Breast epithelium (tissue), 4 donors: ENCODE measurements at regions not wholly inside any gene's neighbourhood (a gene's known extent, or its start where the extent isn't known, plus 50 kb on each side); places are given as distances from the start of the nearest gene placed in this dataset.

ENCODE experiments used
- DNase-seq, 2 donors: peaks; one replicate each; pipeline ENCODE4 v3.0.0-alpha.2; 2019; ENCODE audit warnings: low spot score in 2 of 2
- H3K27ac ChIP-seq, 2 donors: fragments of 200-600 bp; sonication (generic) in 1 of 2; one replicate each; pipeline ENCODE4 v1.5.1; 2016 to 2019; ENCODE audit warnings: mild to moderate bottlenecking in 1 of 2
- H3K27me3 ChIP-seq, 2 donors: fragments of 200-600 bp; sonication (generic) in 1 of 2; one replicate each; pipeline versions ENCODE4 v1.5.1 to v1.6.0; 2017 to 2019; ENCODE audit warnings: control low read depth in 1 of 2, mild to moderate bottlenecking in 1 of 2
- H3K36me3 ChIP-seq: fragments of 200-600 bp; one replicate; pipeline ENCODE4 v1.5.1; 2019
- H3K4me1 ChIP-seq, 2 donors: fragments of 200-600 bp; sonication (generic); one replicate each; pipeline ENCODE4 v1.5.1; 2016 to 2019; ENCODE audit warnings: control low read depth in 1 of 2
- H3K4me3 ChIP-seq, 3 donors: fragments of 200-600 bp; sonication (generic); 1 replicate in 2 of 3; 2 replicates in 1 of 3; pipeline ENCODE4 v1.5.1; 2016 to 2019; ENCODE audit warnings: mild to moderate bottlenecking in 3 of 3, moderate library complexity in 2 of 3
- H3K9me3 ChIP-seq, 2 donors: fragments of 200-600 bp; sonication (generic) in 1 of 2; one replicate each; pipeline ENCODE4 v1.5.1; 2016 to 2019; ENCODE audit warnings: control low read depth in 1 of 2
- POLR2A ChIP-seq: fragments of 450-650 bp; IDR thresholded peaks from one replicate; pipeline ENCODE4 v1.6.1; 2016; ENCODE audit warnings: antibody characterized with exemption, mild to moderate bottlenecking, moderate library complexity
- POLR2AphosphoS5 ChIP-seq, 3 donors: sonication (generic); formaldehyde crosslinking; IDR thresholded peaks; one replicate each; pipeline ENCODE4 v1.6.1; 2017; ENCODE audit warnings: antibody characterized with exemption in 3 of 3
- intact Hi-C: fragments of 100-400 bp; cut with DNase I; formaldehyde crosslinking; loops from one replicate; pipeline ENCODE4 v1.15.1; 2023; ENCODE audit warnings: low total_unique reads
- TF ChIP-seq, protein P1 (sequence below), 3 donors: fragments of 450-650 bp; IDR thresholded peaks; one replicate each; pipeline ENCODE4 v1.5.1; 2016 to 2017; ENCODE audit warnings: antibody characterized with exemption in 3 of 3, mild to moderate bottlenecking in 3 of 3, moderate library complexity in 3 of 3

DNA sequence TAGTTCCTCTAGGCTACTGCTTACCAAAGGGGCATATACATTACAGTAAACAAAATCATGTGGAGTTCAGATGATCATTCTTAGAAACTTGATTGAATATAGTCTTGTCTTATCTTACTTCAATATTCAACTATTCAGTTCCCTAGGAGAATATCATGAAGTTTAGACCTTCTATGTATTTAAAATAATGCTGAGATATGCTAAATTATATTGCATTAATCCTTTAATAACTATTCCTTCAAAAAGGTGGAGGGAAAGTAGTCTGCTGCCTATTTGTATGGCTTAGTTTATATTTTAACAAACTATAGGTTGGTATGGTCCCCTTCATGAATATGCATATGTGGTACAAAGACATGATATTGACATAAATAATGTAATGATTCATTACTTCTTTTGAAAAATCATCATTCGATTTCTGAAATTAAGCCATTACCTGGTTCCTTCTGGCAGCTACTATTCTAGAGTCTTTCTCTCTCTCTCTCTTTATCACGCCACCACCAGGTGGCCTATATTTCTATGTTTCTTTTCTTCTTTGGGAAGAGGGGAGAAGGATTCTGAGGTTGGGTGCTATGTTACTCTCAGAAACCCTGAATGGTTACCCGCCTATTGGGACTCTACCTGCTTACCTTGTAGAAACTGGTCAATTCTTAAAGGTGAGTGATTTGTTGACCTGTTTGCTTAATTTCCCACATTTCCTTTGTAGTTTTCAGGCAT is 855.8 kb downstream of the HACE1 start:
- Histone ChIP-seq H3K27ac (no peak overlapping the region), H3K9me3 (no peaks in the 10 kb centered on the region), H3K27me3 (no peaks in the 10 kb centered on the region), H3K4me1 (no peaks in the 10 kb centered on the region), H3K4me3 (no peak overlapping the region), H3K36me3 (no peaks in the 10 kb centered on the region)
- no peak for DNase-seq
- TF ChIP-seq POLR2AphosphoS5 (IDR thresholded peaks at IDR 0.05), result no peak
- TF ChIP-seq, protein P1, sequence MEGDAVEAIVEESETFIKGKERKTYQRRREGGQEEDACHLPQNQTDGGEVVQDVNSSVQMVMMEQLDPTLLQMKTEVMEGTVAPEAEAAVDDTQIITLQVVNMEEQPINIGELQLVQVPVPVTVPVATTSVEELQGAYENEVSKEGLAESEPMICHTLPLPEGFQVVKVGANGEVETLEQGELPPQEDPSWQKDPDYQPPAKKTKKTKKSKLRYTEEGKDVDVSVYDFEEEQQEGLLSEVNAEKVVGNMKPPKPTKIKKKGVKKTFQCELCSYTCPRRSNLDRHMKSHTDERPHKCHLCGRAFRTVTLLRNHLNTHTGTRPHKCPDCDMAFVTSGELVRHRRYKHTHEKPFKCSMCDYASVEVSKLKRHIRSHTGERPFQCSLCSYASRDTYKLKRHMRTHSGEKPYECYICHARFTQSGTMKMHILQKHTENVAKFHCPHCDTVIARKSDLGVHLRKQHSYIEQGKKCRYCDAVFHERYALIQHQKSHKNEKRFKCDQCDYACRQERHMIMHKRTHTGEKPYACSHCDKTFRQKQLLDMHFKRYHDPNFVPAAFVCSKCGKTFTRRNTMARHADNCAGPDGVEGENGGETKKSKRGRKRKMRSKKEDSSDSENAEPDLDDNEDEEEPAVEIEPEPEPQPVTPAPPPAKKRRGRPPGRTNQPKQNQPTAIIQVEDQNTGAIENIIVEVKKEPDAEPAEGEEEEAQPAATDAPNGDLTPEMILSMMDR (IDR thresholded peaks at IDR 0.05), result no peak
- no peak for TF ChIP-seq POLR2A
- intact Hi-C loops, result no loop called here

DNA sequence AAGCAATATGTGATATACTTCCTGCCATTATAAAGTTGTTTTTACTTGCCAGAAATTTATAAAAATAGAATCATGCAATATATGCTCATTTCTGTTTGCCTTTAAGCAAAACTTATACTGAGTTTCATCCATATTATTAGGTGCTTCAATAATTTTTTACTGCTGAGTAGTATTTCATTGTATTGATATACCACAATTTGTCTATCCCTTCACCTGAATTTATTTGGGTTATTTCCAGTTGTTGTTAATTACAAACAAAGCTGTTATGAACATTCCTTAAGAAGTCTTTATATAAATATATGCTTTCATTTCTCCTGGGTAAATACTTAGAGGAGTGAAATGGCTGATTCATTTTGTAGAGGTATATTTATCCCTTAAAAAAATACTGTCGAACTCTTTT is 864.1 kb downstream of the HACE1 start:
- no peak for TF ChIP-seq POLR2A
- TF ChIP-seq POLR2AphosphoS5 (IDR thresholded peaks at IDR 0.05), result no peak
- TF ChIP-seq, protein P1 (IDR thresholded peaks at IDR 0.05), result no peak
- Histone ChIP-seq H3K36me3 (no peaks in the 10 kb centered on the region), H3K4me1 (no peaks in the 10 kb centered on the region), H3K27ac (no peak overlapping the region), H3K9me3 (no peaks in the 10 kb centered on the region), H3K4me3 (no peak overlapping the region), H3K27me3 (no peaks in the 10 kb centered on the region)
- intact Hi-C loops, result no loop called here
- no peak for DNase-seq

DNA sequence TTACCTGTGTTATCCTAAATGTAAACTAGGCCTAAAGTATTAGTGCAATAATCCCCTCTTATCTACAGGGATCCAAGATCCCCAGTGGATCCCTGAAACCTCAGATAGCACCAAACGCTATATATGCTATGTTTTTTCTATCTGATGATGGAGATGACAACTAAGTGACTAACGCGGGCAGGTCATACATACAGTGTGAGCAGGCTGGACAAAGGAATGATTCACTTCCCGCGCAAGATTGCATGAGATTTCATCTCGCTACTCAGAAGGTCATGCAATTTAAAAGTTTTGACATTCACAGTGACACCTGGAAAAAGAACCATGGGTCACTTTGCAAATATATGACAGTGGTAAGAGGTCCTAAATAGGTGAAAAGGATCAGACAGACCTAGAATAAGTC is 875.9 kb downstream of the HACE1 start:
- DNase-seq, result no peak
- no peaks in the 10 kb centered on the region for H3K27me3 ChIP-seq
- no peaks in the 10 kb centered on the region for H3K4me1 ChIP-seq
- H3K4me3 ChIP-seq, result no peak overlapping the region
- H3K36me3 ChIP-seq, result no peaks in the 10 kb centered on the region
- H3K9me3 ChIP-seq, result no peaks in the 10 kb centered on the region
- no peak for TF ChIP-seq POLR2AphosphoS5 (IDR thresholded peaks at IDR 0.05)
- TF ChIP-seq, protein P1 (IDR thresholded peaks at IDR 0.05), result no peak
- no peak for TF ChIP-seq POLR2A
- intact Hi-C loops, result no loop called here
- H3K27ac ChIP-seq, result no peak overlapping the region

DNA sequence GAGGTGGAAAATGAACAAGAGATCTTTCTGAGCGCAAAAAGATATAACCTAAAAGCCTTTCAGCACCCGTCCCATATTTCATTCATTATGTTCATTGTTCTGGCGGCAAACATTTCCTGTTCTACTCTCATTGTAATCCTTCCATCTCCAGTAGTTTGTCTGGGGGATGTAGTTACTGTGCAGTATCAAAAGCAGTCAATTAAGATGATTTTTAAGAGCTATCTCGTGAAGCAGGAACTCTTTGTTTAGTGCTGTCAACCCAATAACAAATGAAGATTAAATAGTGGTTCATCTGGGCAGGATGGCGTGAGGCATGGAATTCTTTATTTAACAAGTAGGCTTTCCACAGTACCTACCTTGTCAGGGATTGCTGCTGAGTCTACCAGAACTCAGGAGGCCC is 876.7 kb downstream of the HACE1 start:
- Histone ChIP-seq H3K27me3 (no peaks in the 10 kb centered on the region), H3K36me3 (no peaks in the 10 kb centered on the region), H3K4me1 (no peaks in the 10 kb centered on the region), H3K27ac (no peak overlapping the region), H3K9me3 (no peaks in the 10 kb centered on the region), H3K4me3 (no peak overlapping the region)
- TF ChIP-seq POLR2AphosphoS5 (IDR thresholded peaks at IDR 0.05) (no peak), POLR2A (no peak)
- TF ChIP-seq, protein P1 (IDR thresholded peaks at IDR 0.05), result no peak
- intact Hi-C loops, result no loop called here
- no peak for DNase-seq

DNA sequence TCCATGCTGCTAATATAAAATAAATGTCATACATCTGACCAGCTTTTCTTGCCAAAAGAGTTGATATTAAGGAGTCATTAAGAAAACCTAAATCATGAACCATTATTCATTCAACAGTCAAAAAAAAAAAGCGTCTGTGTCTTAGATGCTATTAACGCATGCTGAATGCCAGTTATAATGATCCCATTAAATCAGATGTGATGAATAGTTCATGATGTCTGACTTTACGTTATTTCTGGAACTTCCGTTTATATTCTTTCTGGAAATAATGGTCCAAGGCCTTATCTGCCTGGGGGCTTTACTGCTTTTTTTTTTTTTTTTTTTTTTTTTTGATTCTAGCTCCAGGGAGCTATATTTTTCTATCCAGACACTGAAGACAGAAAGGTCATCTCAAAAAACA is 877.1 kb downstream of the HACE1 start:
- intact Hi-C loops, result no loop called here
- Histone ChIP-seq H3K36me3 (no peaks in the 10 kb centered on the region), H3K27ac (no peak overlapping the region), H3K27me3 (no peaks in the 10 kb centered on the region), H3K9me3 (no peaks in the 10 kb centered on the region), H3K4me1 (no peaks in the 10 kb centered on the region), H3K4me3 (no peak overlapping the region)
- no peak for DNase-seq
- TF ChIP-seq POLR2AphosphoS5 (IDR thresholded peaks at IDR 0.05), result no peak
- TF ChIP-seq POLR2A, result no peak
- TF ChIP-seq, protein P1 (IDR thresholded peaks at IDR 0.05), result no peak
